Transverse colon (tissue), 3 donors: ENCODE measurements at regions not wholly inside any gene's neighbourhood (a gene's known extent, or its start where the extent isn't known, plus 50 kb on each side); places are given as distances from the start of the nearest gene placed in this dataset.

Source experiments
- POLR2A ChIP-seq: fragments of 450-650 bp; IDR thresholded peaks from one replicate; pipeline ENCODE4 v1.6.1; 2016; ENCODE audit warnings: antibody characterized with exemption, mild to moderate bottlenecking, moderate library complexity
- TF ChIP-seq, protein P1 (sequence below), 5 experiments: fragments of 200-600 bp in 3 of 5; fragments of 450-650 bp in 2 of 5; sonication (generic) in 3 of 5; IDR thresholded peaks; 1 replicate in 2 of 5; 2 replicates in 3 of 5; pipeline ENCODE4 v1.5.1; 2016 to 2017; ENCODE audit warnings: antibody characterized with exemption in 5 of 5, inconsistent platforms in 3 of 5, mild to moderate bottlenecking in 2 of 5, moderate library complexity in 1 of 5

DNA sequence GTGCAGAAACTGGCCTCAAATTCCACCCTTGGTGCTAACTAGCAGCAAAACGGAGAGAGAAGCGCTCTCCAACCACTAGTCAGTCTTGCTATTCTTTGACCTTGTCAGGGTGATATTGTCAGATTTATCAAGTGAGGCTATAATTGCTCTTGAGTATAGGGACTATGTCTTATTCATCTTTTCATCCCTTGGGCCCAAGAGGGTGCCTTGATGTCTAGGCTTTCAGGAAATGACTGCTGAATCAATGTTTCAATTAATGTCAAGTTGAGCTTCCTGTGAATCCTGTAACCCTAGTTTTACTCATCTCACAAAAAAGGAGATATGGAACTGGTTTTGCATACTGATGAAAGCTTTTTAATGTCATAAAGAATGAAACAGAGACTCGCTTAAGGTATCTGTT, 701.3 kb downstream of the EDEM1 start:
- TF ChIP-seq, protein P1, sequence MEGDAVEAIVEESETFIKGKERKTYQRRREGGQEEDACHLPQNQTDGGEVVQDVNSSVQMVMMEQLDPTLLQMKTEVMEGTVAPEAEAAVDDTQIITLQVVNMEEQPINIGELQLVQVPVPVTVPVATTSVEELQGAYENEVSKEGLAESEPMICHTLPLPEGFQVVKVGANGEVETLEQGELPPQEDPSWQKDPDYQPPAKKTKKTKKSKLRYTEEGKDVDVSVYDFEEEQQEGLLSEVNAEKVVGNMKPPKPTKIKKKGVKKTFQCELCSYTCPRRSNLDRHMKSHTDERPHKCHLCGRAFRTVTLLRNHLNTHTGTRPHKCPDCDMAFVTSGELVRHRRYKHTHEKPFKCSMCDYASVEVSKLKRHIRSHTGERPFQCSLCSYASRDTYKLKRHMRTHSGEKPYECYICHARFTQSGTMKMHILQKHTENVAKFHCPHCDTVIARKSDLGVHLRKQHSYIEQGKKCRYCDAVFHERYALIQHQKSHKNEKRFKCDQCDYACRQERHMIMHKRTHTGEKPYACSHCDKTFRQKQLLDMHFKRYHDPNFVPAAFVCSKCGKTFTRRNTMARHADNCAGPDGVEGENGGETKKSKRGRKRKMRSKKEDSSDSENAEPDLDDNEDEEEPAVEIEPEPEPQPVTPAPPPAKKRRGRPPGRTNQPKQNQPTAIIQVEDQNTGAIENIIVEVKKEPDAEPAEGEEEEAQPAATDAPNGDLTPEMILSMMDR (IDR thresholded peaks at IDR 0.05): no peak
- TF ChIP-seq POLR2A: no peak
